MM.1S (cell line): ENCODE measurements at regions not wholly inside any gene's neighbourhood (a gene's known extent, or its start where the extent isn't known, plus 50 kb on each side); places are given as distances from the start of the nearest gene placed in this dataset.

Source experiments
- DNase-seq: peaks from one replicate; pipeline ENCODE4 v3.0.0-alpha.2; 2015
- H2AFZ ChIP-seq: fragments of 300-600 bp; sonication (generic); 2 replicates; pipeline ENCODE4 v1.6.0; 2016; ENCODE audit warnings: antibody characterized with exemption, low read length
- H3F3A ChIP-seq: fragments of 300-600 bp; sonication (generic); 2 replicates; pipeline ENCODE4 v1.6.1; 2016; ENCODE audit warnings: mild to moderate bottlenecking, antibody characterized with exemption, low read length, moderate library complexity, mixed read lengths; ENCODE audit not compliant: insufficient read depth
- H3K27ac ChIP-seq: fragments of 300-600 bp; sonication (generic); 2 replicates; pipeline ENCODE4 v1.5.1; 2016; ENCODE audit warnings: mild to moderate bottlenecking, low read length
- H3K27me3 ChIP-seq: fragments of 300-600 bp; sonication (generic); replicated peaks from 2 replicates; pipeline ENCODE4 v1.6.0; 2016; ENCODE audit warnings: low read length; ENCODE audit not compliant: insufficient read depth
- H3K36me3 ChIP-seq: fragments of 300-600 bp; sonication (generic); replicated peaks from 2 replicates; pipeline ENCODE4 v1.6.1; 2016; ENCODE audit warnings: mild to moderate bottlenecking, low read length, mixed read lengths; ENCODE audit not compliant: insufficient read depth
- H3K4me1 ChIP-seq: fragments of 300-600 bp; sonication (generic); 2 replicates; pipeline ENCODE4 v1.6.1; 2016; ENCODE audit warnings: low read length, mixed read lengths
- H3K4me2 ChIP-seq: fragments of 300-600 bp; sonication (generic); 2 replicates; pipeline ENCODE4 v1.6.0; 2016; ENCODE audit warnings: low read depth, low read length
- H3K4me3 ChIP-seq: fragments of 300-600 bp; sonication (generic); 2 replicates; pipeline ENCODE4 v1.5.1; 2016; ENCODE audit warnings: low read length, mixed read lengths
- H3K79me2 ChIP-seq: fragments of 300-600 bp; sonication (generic); 2 replicates; pipeline ENCODE4 v1.6.1; 2016; ENCODE audit warnings: mixed run types, low read length, mixed read lengths
- H3K9ac ChIP-seq: fragments of 300-600 bp; sonication (generic); 2 replicates; pipeline ENCODE4 v1.6.1; 2016; ENCODE audit warnings: low read length, mixed read lengths
- H3K9me2 ChIP-seq: fragments of 300-600 bp; sonication (generic); replicated peaks from 2 replicates; pipeline ENCODE4 v1.6.1; 2016; ENCODE audit warnings: mild to moderate bottlenecking, low read length, mixed read lengths; ENCODE audit not compliant: insufficient read depth
- H3K9me3 ChIP-seq: fragments of 300-600 bp; sonication (generic); replicated peaks from 2 replicates; pipeline ENCODE4 v1.6.1; 2016; ENCODE audit warnings: mild to moderate bottlenecking, low read length, mixed read lengths; ENCODE audit not compliant: insufficient read depth
- H4K20me1 ChIP-seq: fragments of 300-600 bp; sonication (generic); 2 replicates; pipeline ENCODE4 v1.6.1; 2016; ENCODE audit warnings: mild to moderate bottlenecking, low read length, moderate library complexity, mixed read lengths; ENCODE audit not compliant: insufficient read depth
- EZH2 ChIP-seq: fragments of 300-600 bp; sonication (generic); optimal IDR thresholded peaks from 2 replicates; pipeline ENCODE3; 2017; ENCODE audit warnings: low read depth, mild to moderate bottlenecking, antibody characterized with exemption, low read length, mixed read lengths
- EZH2phosphoT487 ChIP-seq: fragments of 300-600 bp; sonication (generic); IDR thresholded peaks from 2 replicates; pipeline ENCODE4 v1.6.1; 2018; ENCODE audit warnings: antibody characterized with exemption, low read length
- TF ChIP-seq, protein P1 (sequence below): fragments of 300-600 bp; sonication (generic); IDR thresholded peaks from 2 replicates; pipeline ENCODE4 v1.5.1; 2016; ENCODE audit warnings: antibody characterized with exemption, low read length, mixed read lengths

- no peaks in the 10 kb centered on the region for H3F3A ChIP-seq
- DNase-seq = peak; percentile 11
- H2AFZ ChIP-seq = no peak overlapping the region
- TF ChIP-seq, protein P1, sequence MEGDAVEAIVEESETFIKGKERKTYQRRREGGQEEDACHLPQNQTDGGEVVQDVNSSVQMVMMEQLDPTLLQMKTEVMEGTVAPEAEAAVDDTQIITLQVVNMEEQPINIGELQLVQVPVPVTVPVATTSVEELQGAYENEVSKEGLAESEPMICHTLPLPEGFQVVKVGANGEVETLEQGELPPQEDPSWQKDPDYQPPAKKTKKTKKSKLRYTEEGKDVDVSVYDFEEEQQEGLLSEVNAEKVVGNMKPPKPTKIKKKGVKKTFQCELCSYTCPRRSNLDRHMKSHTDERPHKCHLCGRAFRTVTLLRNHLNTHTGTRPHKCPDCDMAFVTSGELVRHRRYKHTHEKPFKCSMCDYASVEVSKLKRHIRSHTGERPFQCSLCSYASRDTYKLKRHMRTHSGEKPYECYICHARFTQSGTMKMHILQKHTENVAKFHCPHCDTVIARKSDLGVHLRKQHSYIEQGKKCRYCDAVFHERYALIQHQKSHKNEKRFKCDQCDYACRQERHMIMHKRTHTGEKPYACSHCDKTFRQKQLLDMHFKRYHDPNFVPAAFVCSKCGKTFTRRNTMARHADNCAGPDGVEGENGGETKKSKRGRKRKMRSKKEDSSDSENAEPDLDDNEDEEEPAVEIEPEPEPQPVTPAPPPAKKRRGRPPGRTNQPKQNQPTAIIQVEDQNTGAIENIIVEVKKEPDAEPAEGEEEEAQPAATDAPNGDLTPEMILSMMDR = no peak
- TF ChIP-seq EZH2 (no peak), EZH2phosphoT487 (no peak)
- no peaks in the 10 kb centered on the region for H3K36me3 ChIP-seq
- no peaks in the 10 kb centered on the region for H3K4me1 ChIP-seq
- no peaks in the 10 kb centered on the region for H3K79me2 ChIP-seq
- H3K27me3 ChIP-seq = no peaks in the 10 kb centered on the region
- no peak overlapping the region for H3K9ac ChIP-seq
- no peak overlapping the region for H3K27ac ChIP-seq
- H3K4me3 ChIP-seq = no peak overlapping the region
- no peaks in the 10 kb centered on the region for H4K20me1 ChIP-seq
- H3K4me2 ChIP-seq = no peak overlapping the region
- H3K9me3 ChIP-seq = no peaks in the 10 kb centered on the region
- no peaks in the 10 kb centered on the region for H3K9me2 ChIP-seq
These were observed 167.0 kb upstream of the UBE2E2 start for GRCh38 chr3:23035927-23036640.

DNA sequence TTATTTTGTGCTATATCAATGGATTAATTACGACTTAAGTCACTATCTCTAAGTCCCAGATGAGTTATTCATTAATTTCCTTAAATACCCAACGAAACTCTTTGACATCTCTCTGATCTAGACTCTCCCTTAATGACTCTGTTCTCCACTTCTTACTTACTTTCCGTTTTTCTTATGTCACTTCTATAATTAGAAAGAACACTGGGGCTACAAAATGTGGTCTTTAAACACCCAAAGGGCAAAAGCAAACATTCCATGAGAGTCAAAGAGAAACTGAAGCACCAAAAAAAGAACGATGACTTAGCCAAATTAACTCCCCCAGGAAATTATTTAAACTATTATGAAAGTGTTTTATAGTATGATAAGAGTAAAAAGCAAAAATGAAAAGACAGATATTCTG, 166.4 kb upstream of the UBE2E2 start:
- H3K4me1 ChIP-seq = no peaks in the 10 kb centered on the region
- H2AFZ ChIP-seq = no peak overlapping the region
- no peaks in the 10 kb centered on the region for H3K9me2 ChIP-seq
- TF ChIP-seq EZH2 (no peak), EZH2phosphoT487 (no peak)
- TF ChIP-seq, protein P1 = no peak
- H3K4me2 ChIP-seq = 0 out of 2 replicates have a peak overlapping the region, but pooled peaks have one; percentile 1
- H3F3A ChIP-seq = no peaks in the 10 kb centered on the region
- no peaks in the 10 kb centered on the region for H3K27me3 ChIP-seq
- no peak for DNase-seq
- no peaks in the 10 kb centered on the region for H4K20me1 ChIP-seq
- no peak overlapping the region for H3K4me3 ChIP-seq
- H3K27ac ChIP-seq = no peak overlapping the region
- H3K9ac ChIP-seq = no peak overlapping the region
- H3K9me3 ChIP-seq = no peaks in the 10 kb centered on the region
- no peaks in the 10 kb centered on the region for H3K36me3 ChIP-seq
- no peaks in the 10 kb centered on the region for H3K79me2 ChIP-seq

- Histone ChIP-seq H3F3A (no peaks in the 10 kb centered on the region), H3K9me2 (no peaks in the 10 kb centered on the region), H3K36me3 (no peaks in the 10 kb centered on the region), H3K27ac (no peak overlapping the region), H3K79me2 (no peaks in the 10 kb centered on the region), H3K9me3 (no peaks in the 10 kb centered on the region), H3K27me3 (no peaks in the 10 kb centered on the region), H3K4me3 (no peak overlapping the region), H3K4me2 (no peak overlapping the region), H2AFZ (no peak overlapping the region), H3K9ac (no peak overlapping the region), H3K4me1 (no peaks in the 10 kb centered on the region), H4K20me1 (no peaks in the 10 kb centered on the region)
- TF ChIP-seq, protein P1 = no peak
- TF ChIP-seq EZH2phosphoT487 (no peak), EZH2 (no peak)
- DNase-seq = no peak
These were observed 164.7 kb upstream of the UBE2E2 start for GRCh38 chr3:23038471-23038870.
